PC-3 (cell line): ENCODE measurements at regions not wholly inside any gene's neighbourhood (a gene's known extent, or its start where the extent isn't known, plus 50 kb on each side); places are given as distances from the start of the nearest gene placed in this dataset.
A peak's percentile ranks its signal among the peaks of the same experiment; 100 is the strongest.

Experiments
- ATAC-seq: fragments of 200-7000 bp; cut with Tn5 transposase; 2 replicates; pipeline ENCODE4 v1.9.1; 2020; ENCODE audit warnings: mild to moderate bottlenecking, moderate library complexity
- BruUV-seq: library from RNA; stranded (reverse); fragments of 400-500 nt; replicated peaks from 2 replicates; lab custom pipeline; 2021; lab: Mats Ljungman, UMichigan
- CTCF ChIA-PET: fragments of 300-600 bp; sonication (Branson Sonifier 250); formaldehyde crosslinking; loops from one replicate; lab custom pipeline; 2022; ENCODE audit warnings: antibody characterized with exemption; lab: Charles Lee
- POLR2A ChIA-PET: fragments of 300-600 bp; sonication (Branson Sonifier 250); formaldehyde crosslinking; loops from one replicate; lab custom pipeline; 2022; ENCODE audit warnings: antibody characterized with exemption; ENCODE audit not compliant: unreplicated experiment; lab: Charles Lee
- DNase-seq: peaks from one replicate; pipeline ENCODE4 v3.0.0-alpha.2; 2015
- H2AFZ ChIP-seq: fragments of 300-600 bp; sonication (generic); 2 replicates; pipeline ENCODE4 v1.6.0; 2016; ENCODE audit warnings: antibody characterized with exemption, low read length
- H3F3A ChIP-seq: fragments of 300-600 bp; sonication (generic); one replicate; pipeline ENCODE4 v1.6.0; 2017; ENCODE audit warnings: antibody characterized with exemption, low read length, control low read depth, mild to moderate bottlenecking; ENCODE audit not compliant: unreplicated experiment
- H3K27ac ChIP-seq: fragments of 300-600 bp; sonication (generic); 2 replicates; pipeline ENCODE4 v1.5.1; 2016; ENCODE audit warnings: mild to moderate bottlenecking, low read length
- H3K27me3 ChIP-seq: fragments of 300-600 bp; sonication (generic); 2 replicates; pipeline ENCODE4 v1.6.1; 2016; ENCODE audit warnings: low read length, mixed read lengths
- H3K36me3 ChIP-seq: fragments of 300-600 bp; sonication (generic); 2 replicates; pipeline ENCODE4 v1.6.1; 2016; ENCODE audit warnings: low read depth, mixed run types, low read length, mixed read lengths
- H3K4me1 ChIP-seq: fragments of 300-600 bp; sonication (generic); 2 replicates; pipeline ENCODE4 v1.5.1; 2016; ENCODE audit warnings: low read length; ENCODE audit not compliant: insufficient read depth
- H3K4me2 ChIP-seq: fragments of 300-600 bp; sonication (generic); 2 replicates; pipeline ENCODE4 v1.6.0; 2016; ENCODE audit warnings: low read length
- H3K4me3 ChIP-seq: fragments of 300-600 bp; sonication (generic); 2 replicates; pipeline ENCODE4 v1.5.1; 2016; ENCODE audit warnings: mild to moderate bottlenecking, low read length, mixed read lengths
- H3K79me2 ChIP-seq: fragments of 300-600 bp; sonication (generic); 2 replicates; pipeline ENCODE4 v1.6.1; 2017; ENCODE audit warnings: low read length, mixed read lengths
- H3K9ac ChIP-seq: fragments of 300-600 bp; sonication (generic); 2 replicates; pipeline ENCODE4 v1.6.0; 2016; ENCODE audit warnings: mild to moderate bottlenecking, low read length
- H3K9me2 ChIP-seq: fragments of 300-600 bp; sonication (generic); replicated peaks from 2 replicates; pipeline ENCODE4 v1.6.1; 2016; ENCODE audit warnings: mixed run types, low read length, mixed read lengths
- H3K9me3 ChIP-seq: fragments of 300-600 bp; sonication (generic); 2 replicates; pipeline ENCODE4 v1.6.1; 2016; ENCODE audit warnings: low read length, mixed read lengths
- H4K20me1 ChIP-seq: fragments of 300-600 bp; sonication (generic); 2 replicates; pipeline ENCODE4 v1.6.1; 2016; ENCODE audit warnings: low read length, mixed read lengths
- EZH2 ChIP-seq: fragments of 300-600 bp; sonication (generic); IDR thresholded peaks from one replicate; pipeline ENCODE4 v1.6.1; 2017; ENCODE audit warnings: antibody characterized with exemption, mild to moderate bottlenecking, low read length; ENCODE audit not compliant: unreplicated experiment
- EZH2phosphoT487 ChIP-seq: fragments of 300-600 bp; sonication (generic); IDR thresholded peaks from 2 replicates; pipeline ENCODE4 v1.6.1; 2018; ENCODE audit warnings: mild to moderate bottlenecking, antibody characterized with exemption, low read length, borderline replicate concordance
- intact Hi-C: fragments of 100-400 bp; cut with micrococcal nuclease; formaldehyde crosslinking; loops from 2 replicates; pipeline ENCODE4 v1.9.0; 2023
- TF ChIP-seq, protein P1 (sequence below): fragments of 300-600 bp; sonication (generic); conservative IDR thresholded peaks from 2 replicates; pipeline ENCODE4 v1.5.1; 2017; ENCODE audit warnings: antibody characterized with exemption, low read depth, mild to moderate bottlenecking, low read length

DNA sequence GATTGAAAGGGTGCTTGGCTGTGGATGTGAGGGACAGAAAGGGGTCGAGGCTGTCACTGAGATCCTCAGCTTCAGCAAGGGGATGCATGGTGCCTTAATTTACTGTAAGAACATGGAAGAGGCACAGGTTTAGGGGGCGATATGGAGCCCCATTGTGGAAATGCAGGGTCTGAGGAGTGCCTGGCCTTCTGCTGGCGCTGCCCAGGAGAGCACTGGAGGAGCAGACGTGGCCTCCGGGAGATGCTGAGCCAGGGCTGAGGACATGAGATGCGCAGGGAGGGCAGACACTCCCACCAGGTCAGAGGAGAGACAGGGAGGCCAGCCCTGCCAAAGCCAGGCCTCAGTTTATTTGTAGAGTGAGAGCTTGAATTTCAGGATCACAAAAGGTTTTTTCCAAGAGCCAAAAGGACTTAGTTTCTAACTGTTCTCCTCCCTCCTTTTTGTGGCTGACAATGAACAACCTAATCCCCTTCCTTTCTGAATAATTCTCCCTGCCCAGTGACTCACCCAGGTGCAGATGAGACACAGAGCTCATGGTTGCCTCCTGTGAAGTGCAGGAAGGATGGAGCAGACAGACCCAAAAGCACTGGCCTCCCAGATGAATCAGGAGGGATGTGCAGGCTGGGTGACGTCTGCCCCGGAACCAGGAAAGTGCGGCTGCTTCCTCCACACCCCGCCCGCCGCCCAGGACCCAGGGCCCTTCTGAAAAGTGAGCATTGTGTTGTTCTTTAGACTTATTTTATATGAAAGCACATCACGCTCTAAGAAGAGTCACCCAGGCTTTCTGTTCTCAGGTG, 73.0 kb upstream of the TMPRSS2 start:
- DNase-seq (peak; percentile 95), ATAC-seq (peak; percentile 79)
- Histone ChIP-seq H3K4me1 (peaks cover 54% of the 10 kb centered on the region), H3K9me3 (no peaks in the 10 kb centered on the region), H3K4me3 (peak overlapping the region; percentile 55), H3K27me3 (no peaks in the 10 kb centered on the region), H3K9me2 (no peaks in the 10 kb centered on the region), H3F3A (peaks cover 6% of the 10 kb centered on the region), H3K9ac (peak overlapping the region; percentile 84), H3K36me3 (0 out of 2 replicates have a peak, but pooled peaks cover 4% of the 10 kb centered on the region), H3K79me2 (no peaks in the 10 kb centered on the region), H4K20me1 (no peaks in the 10 kb centered on the region), H2AFZ (peak overlapping the region; percentile 71), H3K4me2 (peak overlapping the region; percentile 83), H3K27ac (peak overlapping the region; percentile 98)
- TF ChIP-seq EZH2 (no peak), EZH2phosphoT487 (no peak)
- TF ChIP-seq, protein P1, sequence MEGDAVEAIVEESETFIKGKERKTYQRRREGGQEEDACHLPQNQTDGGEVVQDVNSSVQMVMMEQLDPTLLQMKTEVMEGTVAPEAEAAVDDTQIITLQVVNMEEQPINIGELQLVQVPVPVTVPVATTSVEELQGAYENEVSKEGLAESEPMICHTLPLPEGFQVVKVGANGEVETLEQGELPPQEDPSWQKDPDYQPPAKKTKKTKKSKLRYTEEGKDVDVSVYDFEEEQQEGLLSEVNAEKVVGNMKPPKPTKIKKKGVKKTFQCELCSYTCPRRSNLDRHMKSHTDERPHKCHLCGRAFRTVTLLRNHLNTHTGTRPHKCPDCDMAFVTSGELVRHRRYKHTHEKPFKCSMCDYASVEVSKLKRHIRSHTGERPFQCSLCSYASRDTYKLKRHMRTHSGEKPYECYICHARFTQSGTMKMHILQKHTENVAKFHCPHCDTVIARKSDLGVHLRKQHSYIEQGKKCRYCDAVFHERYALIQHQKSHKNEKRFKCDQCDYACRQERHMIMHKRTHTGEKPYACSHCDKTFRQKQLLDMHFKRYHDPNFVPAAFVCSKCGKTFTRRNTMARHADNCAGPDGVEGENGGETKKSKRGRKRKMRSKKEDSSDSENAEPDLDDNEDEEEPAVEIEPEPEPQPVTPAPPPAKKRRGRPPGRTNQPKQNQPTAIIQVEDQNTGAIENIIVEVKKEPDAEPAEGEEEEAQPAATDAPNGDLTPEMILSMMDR = no peak
- ChIA-PET CTCF (interaction anchor here (0.6 to 1.7 kb wide), 6 partner anchors 14 to 188 kb away, joined by 3 to 8 read pairs (median 4); partner anchors contain the start of gene TMPRSS2), POLR2A (interaction anchor here (0.6 to 1.3 kb wide), 9 partner anchors 21 to 414 kb away, joined by 3 to 7 read pairs (median 4); partner anchors contain the start of genes FAM3B and TMPRSS2)
- TSS peak; percentile 93 for BruUV-seq
- intact Hi-C loops = loop anchor here (1.0 to 5.0 kb wide), 3 partner anchors 16 to 73 kb away; partner anchors contain the start of gene TMPRSS2

DNA sequence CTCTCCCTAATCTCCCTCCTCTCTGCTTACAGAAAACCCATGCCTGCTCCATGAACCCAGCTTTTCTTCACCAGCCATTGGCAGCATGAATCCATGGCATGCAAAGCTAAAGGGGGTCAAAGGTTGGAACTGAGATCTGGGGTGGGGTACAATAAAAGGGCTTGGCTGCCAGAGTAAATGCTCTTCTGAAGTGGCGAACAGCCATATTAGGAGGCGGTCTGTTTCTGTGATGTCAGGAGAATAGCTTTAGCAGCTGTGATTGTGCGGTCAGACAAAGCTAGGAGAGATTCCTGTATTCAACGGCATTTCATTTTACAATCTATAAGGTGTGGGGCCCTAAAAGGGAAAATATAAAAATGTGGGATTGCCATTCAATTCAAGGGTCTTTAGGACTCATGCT, 71.7 kb upstream of the TMPRSS2 start:
- ChIA-PET CTCF (interaction anchor here (0.6 to 1.7 kb wide), 4 partner anchors 24 to 94 kb away, joined by 3 to 4 read pairs (median 3); partner anchors contain the start of gene TMPRSS2), POLR2A (interaction anchor here (0.6 to 1.3 kb wide), 5 partner anchors 11 to 381 kb away, joined by 3 to 7 read pairs (median 4); partner anchors contain the start of gene TMPRSS2)
- TF ChIP-seq, protein P1 = no peak
- TF ChIP-seq EZH2phosphoT487 (no peak), EZH2 (no peak)

More for the DNA sequence above, 71.7 kb upstream of the TMPRSS2 start:
- Histone ChIP-seq H2AFZ (peak overlapping the region; percentile 28; the same call in 1 of the 2 replicates), H3K9me2 (no peaks in the 10 kb centered on the region), H3K9ac (peak overlapping the region; percentile 83), H3K27ac (peak overlapping the region; percentile 98), H3K4me1 (peaks cover 54% of the 10 kb centered on the region), H3K27me3 (no peaks in the 10 kb centered on the region), H3K9me3 (no peaks in the 10 kb centered on the region), H3K36me3 (0 out of 2 replicates have a peak, but pooled peaks cover 4% of the 10 kb centered on the region), H3F3A (peaks cover 6% of the 10 kb centered on the region), H4K20me1 (no peaks in the 10 kb centered on the region), H3K4me3 (peak overlapping the region; percentile 55; the same call in 1 of the 2 replicates), H3K79me2 (no peaks in the 10 kb centered on the region), H3K4me2 (peak overlapping the region; percentile 83)
- BruUV-seq = no TSS peak
- intact Hi-C loops = loop anchor here (1.0 to 5.0 kb wide), 3 partner anchors 15 to 71 kb away; partner anchors contain the start of gene TMPRSS2
- ATAC-seq (no peak), DNase-seq (no peak)
